M059J (cell line): ENCODE measurements at regions not wholly inside any gene's neighbourhood (a gene's known extent, or its start where the extent isn't known, plus 50 kb on each side); places are given as distances from the start of the nearest gene placed in this dataset.

ENCODE experiments used
- DNase-seq: peaks from one replicate; pipeline ENCODE4 v3.0.0-alpha.2; 2012; ENCODE audit warnings: low read depth

GRCh38 chr7:86972072-86972471 is 87.4 kb downstream of the ELAPOR2 start:
- no peak for DNase-seq

GRCh38 chr7:86970986-86971385 is 88.5 kb downstream of the ELAPOR2 start:
- DNase-seq: no peak

GRCh38 chr7:86970547-86970946 is 88.9 kb downstream of the ELAPOR2 start:
- DNase-seq: no peak

- DNase-seq: no peak
These were observed 89.6 kb downstream of the ELAPOR2 start for GRCh38 chr7:86969865-86970264.

DNA sequence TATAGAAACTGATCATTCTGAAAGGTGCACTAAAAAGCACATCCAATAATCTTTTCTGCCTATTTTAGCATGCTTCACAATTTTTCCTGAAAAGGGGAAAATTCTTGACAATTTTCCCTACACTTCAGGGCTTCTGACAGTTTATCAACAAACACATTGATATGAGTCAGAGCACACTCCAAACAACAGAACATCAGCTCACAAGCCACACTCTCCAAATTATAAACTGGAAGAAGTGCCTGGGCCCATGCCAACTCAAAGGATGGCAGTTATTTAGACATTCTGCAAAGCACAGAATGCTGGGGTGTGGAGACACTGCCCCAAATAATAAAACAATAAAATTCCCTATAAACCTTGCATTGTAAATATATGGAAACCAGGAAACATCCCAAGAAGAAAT is 90.8 kb downstream of the ELAPOR2 start:
- no peak for DNase-seq

GRCh38 chr7:86966916-86967315 is 92.5 kb downstream of the ELAPOR2 start:
- DNase-seq: no peak

DNA sequence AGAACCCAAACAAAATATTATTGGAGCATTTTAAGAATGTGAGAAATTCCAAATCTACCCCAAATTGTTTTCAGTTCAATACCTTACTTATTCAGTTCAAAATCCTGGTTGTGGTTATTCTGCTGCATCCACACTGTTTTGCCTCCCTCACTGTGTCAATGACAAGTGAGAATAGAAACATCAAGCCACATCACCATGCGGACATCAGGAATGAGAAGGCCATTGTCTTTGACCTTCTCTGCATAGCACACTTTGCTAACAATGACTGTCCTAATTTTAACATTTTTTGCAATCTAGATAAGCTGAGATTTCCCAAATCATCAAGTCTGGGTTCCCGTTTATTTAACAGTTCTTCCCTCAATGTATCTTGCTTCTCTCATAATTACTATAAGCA is 93.7 kb downstream of the ELAPOR2 start:
- no peak for DNase-seq

DNA sequence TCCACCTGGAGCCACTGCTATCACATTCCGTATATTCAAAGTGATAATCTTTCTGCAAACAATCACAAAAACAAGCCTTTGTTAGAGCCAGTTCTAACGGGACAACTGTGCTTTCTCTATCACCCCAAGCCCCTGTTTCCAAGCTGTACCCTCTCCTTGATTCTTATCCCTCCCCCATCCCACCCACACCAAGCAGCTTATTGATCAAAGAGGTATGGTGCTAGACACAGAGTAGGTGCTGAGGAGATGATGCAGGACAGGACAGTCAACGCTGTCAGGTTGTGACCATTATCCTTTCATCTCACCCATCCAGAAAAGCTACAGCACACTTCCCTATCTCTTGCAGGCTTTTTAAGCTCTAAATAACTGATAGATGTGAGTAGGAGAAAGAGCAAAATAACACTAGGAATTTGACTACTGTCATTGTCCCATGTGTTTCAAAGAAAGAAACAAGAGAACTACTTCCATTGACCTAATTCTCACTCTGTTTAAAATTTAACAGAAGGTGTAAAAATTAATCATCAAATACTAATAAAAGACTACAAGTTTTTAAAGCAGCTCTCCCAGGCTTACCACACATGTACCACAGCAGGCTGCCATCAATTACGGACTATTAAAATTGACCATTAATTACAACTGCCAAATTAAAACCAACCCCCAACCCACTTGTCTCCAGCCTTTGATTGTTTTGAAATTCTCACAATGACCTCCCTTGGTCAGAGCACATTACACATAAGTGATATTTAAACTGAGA is 94.3 kb downstream of the ELAPOR2 start:
- DNase-seq: no peak

DNA sequence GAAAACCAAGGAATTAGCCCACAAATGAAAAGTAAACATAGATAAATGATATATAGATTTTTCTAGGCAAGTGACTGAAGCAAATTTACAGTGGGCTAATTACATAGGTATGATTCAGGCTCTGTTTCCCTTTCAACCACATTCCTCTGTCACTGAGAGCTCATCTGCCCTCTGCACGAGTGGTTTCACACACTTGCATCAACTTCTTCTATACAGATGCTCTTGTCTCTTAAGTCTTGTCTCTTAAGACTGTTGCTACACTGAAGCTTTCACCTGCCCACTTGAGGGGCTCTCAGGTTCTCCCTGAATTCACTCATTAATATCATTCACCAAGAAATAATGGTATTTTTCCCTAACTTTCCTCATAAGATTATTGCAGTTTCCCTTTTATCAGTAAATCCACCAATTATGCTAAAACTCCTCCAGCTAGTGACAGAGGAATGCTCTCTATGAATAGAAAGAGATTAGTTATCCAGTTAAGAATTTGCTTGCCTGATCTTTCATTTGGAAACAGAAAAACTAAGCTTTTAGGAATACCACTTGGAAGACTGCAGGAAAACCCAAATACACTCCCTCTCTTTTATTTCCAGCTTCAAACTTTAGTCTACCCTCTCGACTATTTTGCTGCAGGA is 95.7 kb downstream of the ELAPOR2 start:
- DNase-seq: no peak

- no peak for DNase-seq
These were observed 96.8 kb downstream of the ELAPOR2 start for GRCh38 chr7:86962623-86963022.

DNA sequence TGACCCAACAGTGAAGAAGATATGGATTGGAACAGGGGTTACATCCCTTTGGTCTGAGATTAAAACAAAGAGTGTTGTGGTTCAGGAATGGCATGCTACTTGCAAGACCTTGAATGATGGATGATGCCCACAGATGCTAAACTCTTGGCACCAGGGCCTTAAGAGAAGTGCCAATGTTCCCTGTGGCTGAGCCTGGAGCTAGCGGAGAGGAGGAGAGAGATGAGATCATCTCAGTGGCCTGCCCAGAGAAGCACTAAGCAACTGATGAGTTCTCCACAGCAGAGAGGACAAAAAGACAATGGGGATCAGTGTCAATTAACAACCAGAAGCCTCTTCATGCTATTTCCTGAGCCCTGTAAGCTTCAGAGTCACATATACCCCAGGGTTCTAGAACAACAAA is 97.8 kb downstream of the ELAPOR2 start:
- no peak for DNase-seq

GRCh38 chr7:86958380-86958779 is 101.1 kb downstream of the ELAPOR2 start:
- DNase-seq: no peak

DNA sequence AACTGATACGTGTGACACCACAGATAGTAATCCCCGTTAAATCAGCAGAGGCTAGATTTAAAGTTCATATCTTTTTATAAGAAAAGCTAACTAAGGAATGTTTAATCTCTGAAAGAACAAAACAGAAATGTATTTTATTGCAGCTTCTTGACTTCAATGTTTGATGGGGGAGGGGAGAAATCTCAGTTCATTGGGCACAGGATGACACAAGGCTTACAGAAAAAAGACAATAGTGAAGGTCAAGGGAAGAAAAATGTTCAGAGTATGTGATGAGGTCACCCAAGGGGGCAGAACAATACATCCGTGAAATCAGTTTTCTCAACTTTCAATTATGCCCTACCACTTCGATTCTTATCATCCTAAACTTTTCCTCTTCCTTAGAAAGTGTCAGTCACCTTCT is 102.9 kb downstream of the ELAPOR2 start:
- DNase-seq: no peak

DNA sequence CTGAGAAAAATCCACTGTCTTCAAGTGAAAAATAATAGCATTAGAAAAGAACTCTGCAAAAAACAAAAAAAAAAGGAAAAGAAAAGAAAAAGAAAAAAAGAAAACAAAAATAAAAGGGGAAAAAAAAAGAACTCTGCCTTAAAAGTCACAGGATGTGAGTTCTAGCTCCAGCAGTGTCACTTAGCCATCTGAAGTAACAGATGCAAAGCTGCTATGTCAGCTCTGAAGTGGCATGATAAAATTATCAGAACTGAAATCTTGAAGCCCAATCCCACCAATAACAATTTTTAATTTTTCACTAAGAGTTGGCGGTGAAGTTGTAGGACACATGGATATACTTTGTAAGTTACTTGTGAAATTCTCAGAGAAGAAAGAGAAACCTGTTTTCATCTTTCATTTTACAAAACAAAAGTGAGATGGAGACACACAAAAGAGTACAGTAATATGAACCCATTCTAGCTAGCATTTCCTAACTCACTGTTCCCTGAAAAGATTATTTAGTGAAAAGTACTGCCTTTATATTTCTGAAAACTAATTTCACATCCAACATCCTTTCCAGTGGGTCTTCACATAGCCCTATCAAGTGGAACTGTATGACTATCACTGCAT is 103.5 kb downstream of the ELAPOR2 start:
- no peak for DNase-seq

GRCh38 chr7:86954971-86955370 is 104.5 kb downstream of the ELAPOR2 start:
- DNase-seq: no peak

DNA sequence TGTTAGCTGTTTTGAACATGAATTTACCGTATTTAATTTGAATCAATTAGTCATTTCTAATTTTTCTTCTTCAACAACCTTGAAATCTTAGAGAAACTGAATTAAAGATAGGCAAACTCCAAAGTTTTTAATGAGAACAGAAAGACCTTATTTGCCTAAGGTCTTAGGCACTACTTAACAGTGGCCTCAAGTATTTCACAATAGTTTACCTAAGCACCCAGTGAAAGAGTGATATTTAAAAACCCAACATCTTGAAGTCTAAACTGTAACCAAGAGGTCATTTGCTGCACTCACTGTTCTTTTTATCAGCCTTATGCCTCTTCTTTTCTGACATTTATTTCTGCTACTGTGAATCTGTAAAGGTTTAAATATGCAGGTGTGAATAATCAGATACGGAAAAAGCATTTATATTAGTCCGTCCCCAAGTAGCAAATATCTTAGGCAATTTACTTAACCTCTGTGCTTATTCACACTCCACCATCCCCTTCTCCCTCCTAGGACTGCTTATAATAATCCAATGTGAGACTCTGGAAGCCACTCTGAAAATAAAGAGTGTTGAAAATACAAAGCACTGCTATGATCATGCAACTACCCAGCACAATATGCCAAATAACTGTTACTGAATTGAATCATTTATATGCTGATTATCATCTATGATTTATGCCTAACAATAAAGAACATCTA is 105.7 kb downstream of the ELAPOR2 start:
- DNase-seq: no peak

DNA sequence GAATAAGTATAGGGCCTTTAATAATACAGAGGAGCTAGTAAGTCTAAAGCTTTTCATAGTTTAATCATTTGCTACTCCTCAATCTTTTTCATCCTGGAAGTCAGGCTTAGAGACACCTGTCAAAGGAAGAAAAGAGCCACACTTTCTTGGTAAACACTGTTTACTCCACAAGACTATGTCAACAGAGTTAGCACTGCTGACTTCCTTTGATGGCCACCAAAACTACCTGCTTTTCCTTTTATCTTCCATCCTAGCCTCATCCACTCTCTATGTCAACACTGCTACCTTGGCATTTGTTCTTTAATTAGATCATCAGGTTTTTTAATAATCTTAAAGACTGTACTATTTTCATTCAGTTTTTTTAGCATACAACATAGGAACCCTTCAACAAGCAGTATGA is 106.2 kb downstream of the ELAPOR2 start:
- no peak for DNase-seq

DNA sequence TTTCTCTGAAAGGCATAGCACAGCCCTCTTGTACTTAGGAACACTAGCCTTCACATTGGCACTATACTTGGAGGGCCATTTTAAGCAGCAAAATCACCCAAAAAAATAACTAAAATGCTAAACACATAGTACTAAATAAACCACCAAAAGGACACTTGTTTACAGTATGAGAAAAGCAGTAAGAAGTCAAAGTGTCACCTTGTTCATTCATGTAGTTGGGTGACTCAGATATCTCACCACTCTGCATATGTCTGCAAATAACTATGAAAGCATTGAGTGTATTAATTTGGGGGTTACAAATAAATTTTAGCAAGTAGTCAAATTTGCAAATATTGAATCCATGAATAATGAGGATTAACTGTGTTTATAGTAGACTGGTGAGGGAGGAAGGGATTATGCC is 107.6 kb downstream of the ELAPOR2 start:
- no peak for DNase-seq

- DNase-seq: no peak
These were observed 108.5 kb downstream of the ELAPOR2 start for GRCh38 chr7:86950944-86951343.

GRCh38 chr7:86950360-86950759 is 109.1 kb downstream of the ELAPOR2 start:
- no peak for DNase-seq

- no peak for DNase-seq
These were observed 109.6 kb downstream of the ELAPOR2 start for GRCh38 chr7:86949779-86950260.

DNA sequence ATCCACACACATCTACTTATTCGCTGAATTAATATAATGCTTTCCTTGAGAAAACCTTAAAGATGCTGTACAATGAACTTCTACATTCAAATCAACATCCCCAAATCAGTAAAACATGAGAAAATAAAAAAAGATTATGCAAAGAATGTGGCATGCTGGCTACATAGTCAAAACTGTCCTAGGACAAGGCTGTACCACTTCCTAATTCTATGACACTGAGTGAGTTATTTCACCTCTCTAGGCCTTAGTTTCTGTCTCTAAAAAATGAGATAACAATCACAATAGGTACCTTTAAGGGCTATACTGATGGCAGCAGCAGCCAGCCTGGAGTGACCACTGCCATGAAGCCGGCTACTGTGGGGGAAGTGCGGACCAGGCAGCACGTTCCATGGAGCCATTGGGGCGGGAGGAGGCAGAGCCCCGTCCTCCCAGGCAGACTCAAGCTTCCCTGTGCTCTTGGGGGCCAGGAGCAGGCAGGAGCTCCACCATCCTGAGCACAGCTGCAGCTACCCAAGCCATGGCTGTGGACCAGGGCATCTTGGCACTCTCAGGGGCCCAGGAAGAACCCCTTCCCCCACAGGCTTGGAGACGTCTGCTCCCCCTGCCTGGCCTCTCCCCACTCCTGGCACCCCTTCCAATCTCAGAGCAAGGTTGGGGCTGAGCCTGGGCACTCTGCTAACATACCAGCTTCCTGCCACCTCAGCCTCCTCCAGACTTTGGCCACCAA is 110.2 kb downstream of the ELAPOR2 start:
- DNase-seq: no peak
